Neural progenitor cell (in vitro differentiated cells): ENCODE measurements at regions not wholly inside any gene's neighbourhood (a gene's known extent, or its start where the extent isn't known, plus 50 kb on each side); places are given as distances from the start of the nearest gene placed in this dataset.

Experiments
- DNase-seq: peaks from one replicate; pipeline ENCODE4 v3.0.0-alpha.2; 2016; ENCODE audit warnings: low spot score
- H2AFZ ChIP-seq: fragments of 200-600 bp; sonication (generic); replicated peaks from 2 replicates; pipeline ENCODE4 v1.6.1; 2016; ENCODE audit warnings: antibody characterized with exemption
- H3F3A ChIP-seq: fragments of 200-600 bp; sonication (generic); 2 replicates; pipeline ENCODE4 v1.6.1; 2016; ENCODE audit warnings: antibody characterized with exemption, low read depth
- H3K27ac ChIP-seq: fragments of 200-600 bp; sonication (generic); 2 replicates; pipeline ENCODE4 v1.5.1; 2016; ENCODE audit warnings: mild to moderate bottlenecking
- H3K27me3 ChIP-seq: fragments of 200-600 bp; sonication (generic); 2 replicates; pipeline ENCODE4 v1.6.1; 2016; ENCODE audit warnings: mild to moderate bottlenecking, moderate library complexity
- H3K36me3 ChIP-seq: fragments of 200-600 bp; sonication (generic); 2 replicates; pipeline ENCODE4 v1.5.1; 2016
- H3K4me1 ChIP-seq: fragments of 200-600 bp; sonication (generic); 2 replicates; pipeline ENCODE4 v1.6.1; 2016; ENCODE audit warnings: mixed run types
- H3K4me2 ChIP-seq: fragments of 200-600 bp; sonication (generic); 2 replicates; pipeline ENCODE4 v1.6.1; 2016
- H3K4me3 ChIP-seq: fragments of 200-600 bp; sonication (generic); 2 replicates; pipeline ENCODE4 v1.5.1; 2016
- H3K79me2 ChIP-seq: fragments of 200-600 bp; sonication (generic); 2 replicates; pipeline ENCODE4 v1.6.1; 2016; ENCODE audit warnings: low read depth
- H3K9ac ChIP-seq: fragments of 200-600 bp; sonication (generic); 2 replicates; pipeline ENCODE4 v1.6.1; 2016
- H3K9me3 ChIP-seq: fragments of 200-600 bp; sonication (generic); 2 replicates; pipeline ENCODE4 v1.5.1; 2016; ENCODE audit warnings: low read depth
- H4K20me1 ChIP-seq: fragments of 200-600 bp; sonication (generic); 2 replicates; pipeline ENCODE4 v1.6.1; 2016; ENCODE audit warnings: low read depth
- H3K27ac Mint-ChIP-seq: 3 replicates; pipeline ENCODE4 v1.8.0; 2021; ENCODE audit warnings: mixed read lengths
- H3K27me3 Mint-ChIP-seq: 2 replicates; pipeline ENCODE4 v1.8.0; 2022; ENCODE audit warnings: low read depth, mild to moderate bottlenecking, inconsistent platforms, moderate library complexity, mixed read lengths; ENCODE audit not compliant: insufficient read depth
- H3K36me3 Mint-ChIP-seq: 3 replicates; pipeline ENCODE4 v1.8.0; 2021; ENCODE audit warnings: mixed read lengths
- H3K4me1 Mint-ChIP-seq: 3 replicates; pipeline ENCODE4 v1.8.0; 2021; ENCODE audit warnings: mixed read lengths
- H3K4me3 Mint-ChIP-seq: 3 replicates; pipeline ENCODE4 v1.8.0; 2021; ENCODE audit warnings: mild to moderate bottlenecking, moderate library complexity, mixed read lengths
- H3K9me3 Mint-ChIP-seq: 3 replicates; pipeline ENCODE4 v1.8.0; 2020; ENCODE audit warnings: mixed read lengths
- CTCF ChIP-seq: fragments of 200-600 bp; sonication (generic); IDR thresholded peaks from 2 replicates; pipeline ENCODE4 v1.5.1; 2017; ENCODE audit warnings: antibody characterized with exemption, mild to moderate bottlenecking
- EZH2 ChIP-seq: fragments of 200-600 bp; sonication (generic); IDR thresholded peaks from 2 replicates; pipeline ENCODE4 v1.6.1; 2017; ENCODE audit warnings: antibody characterized with exemption, mild to moderate bottlenecking, moderate library complexity
- EZH2phosphoT487 ChIP-seq: fragments of 200-600 bp; sonication (generic); IDR thresholded peaks from 2 replicates; pipeline ENCODE4 v1.6.1; 2017; ENCODE audit warnings: antibody characterized with exemption

DNA sequence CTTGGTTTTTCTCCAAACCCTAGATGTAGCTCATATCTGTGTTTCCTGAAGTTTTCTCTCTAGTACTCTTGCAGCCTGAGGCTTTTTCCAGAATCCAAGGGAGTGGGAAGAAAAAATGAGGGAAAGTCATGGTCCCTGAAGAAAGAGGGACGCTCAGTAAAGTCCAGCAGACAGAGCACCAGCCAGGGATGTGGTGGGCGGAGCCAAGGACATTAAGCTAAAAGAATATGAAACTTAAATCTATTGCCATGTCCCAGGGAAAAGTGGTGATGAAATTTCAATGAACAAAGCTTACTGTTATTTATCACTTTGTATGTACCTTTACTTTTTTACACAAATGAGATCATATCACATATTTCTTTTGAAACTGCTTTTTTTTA is 430.2 kb downstream of the USP25 start:
- TF ChIP-seq EZH2phosphoT487 (no peak), CTCF (no peak), EZH2 (no peak)
- no peaks in the 10 kb centered on the region for H3K36me3 Mint-ChIP-seq
- no peak overlapping the region for H3K4me3 Mint-ChIP-seq
- no peak for DNase-seq
- H3F3A ChIP-seq = no peaks in the 10 kb centered on the region
- H3K27ac Mint-ChIP-seq = no peak overlapping the region
- no peaks in the 10 kb centered on the region for H3K27me3 Mint-ChIP-seq
- H2AFZ ChIP-seq = peak overlapping the region; percentile 50
- no peak overlapping the region for H3K9ac ChIP-seq
- H3K27ac ChIP-seq = no peak overlapping the region
- H3K9me3 Mint-ChIP-seq = no peaks in the 10 kb centered on the region
- H3K4me3 ChIP-seq = no peak overlapping the region
- H3K4me1 ChIP-seq = peaks cover 6% of the 10 kb centered on the region
- H3K36me3 ChIP-seq = no peaks in the 10 kb centered on the region
- H3K79me2 ChIP-seq = no peaks in the 10 kb centered on the region
- no peaks in the 10 kb centered on the region for H4K20me1 ChIP-seq
- H3K9me3 ChIP-seq = no peaks in the 10 kb centered on the region
- peaks cover 12% of the 10 kb centered on the region for H3K4me1 Mint-ChIP-seq
- no peaks in the 10 kb centered on the region for H3K27me3 ChIP-seq
- no peak overlapping the region for H3K4me2 ChIP-seq

DNA sequence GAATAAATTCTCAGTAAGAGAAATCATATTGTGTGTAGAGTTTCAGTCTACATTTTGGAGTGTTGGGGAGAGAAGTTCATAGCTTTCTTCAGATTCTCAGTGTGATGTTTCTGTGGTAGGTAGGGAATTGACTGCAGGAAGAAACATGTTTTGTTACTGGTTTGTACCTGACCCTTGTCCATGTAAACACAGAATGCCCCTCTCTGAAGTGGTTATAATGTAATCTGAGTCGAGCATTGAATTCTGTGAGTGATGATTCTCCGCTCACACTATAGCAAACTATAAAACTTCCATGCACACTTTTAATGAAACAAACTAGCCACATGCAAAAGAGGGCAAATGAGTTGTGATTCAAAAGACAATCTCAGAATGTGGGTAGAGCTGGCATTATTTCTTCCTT is 433.2 kb downstream of the USP25 start:
- Mint-ChIP-seq H3K27me3 (no peaks in the 10 kb centered on the region), H3K36me3 (no peaks in the 10 kb centered on the region), H3K4me3 (no peak overlapping the region), H3K4me1 (peaks cover 7% of the 10 kb centered on the region), H3K27ac (no peak overlapping the region), H3K9me3 (no peaks in the 10 kb centered on the region)
- DNase-seq = no peak
- no peak overlapping the region for H2AFZ ChIP-seq
- H3K9ac ChIP-seq = no peak overlapping the region
- no peaks in the 10 kb centered on the region for H3K27me3 ChIP-seq
- no peaks in the 10 kb centered on the region for H3K9me3 ChIP-seq
- H3K4me2 ChIP-seq = no peak overlapping the region
- H3K4me1 ChIP-seq = no peaks in the 10 kb centered on the region
- no peak for TF ChIP-seq EZH2
- no peak for TF ChIP-seq EZH2phosphoT487
- no peak for TF ChIP-seq CTCF
- no peaks in the 10 kb centered on the region for H3K36me3 ChIP-seq
- H3F3A ChIP-seq = no peaks in the 10 kb centered on the region
- no peak overlapping the region for H3K27ac ChIP-seq
- H3K4me3 ChIP-seq = no peak overlapping the region
- no peaks in the 10 kb centered on the region for H4K20me1 ChIP-seq
- no peaks in the 10 kb centered on the region for H3K79me2 ChIP-seq

DNA sequence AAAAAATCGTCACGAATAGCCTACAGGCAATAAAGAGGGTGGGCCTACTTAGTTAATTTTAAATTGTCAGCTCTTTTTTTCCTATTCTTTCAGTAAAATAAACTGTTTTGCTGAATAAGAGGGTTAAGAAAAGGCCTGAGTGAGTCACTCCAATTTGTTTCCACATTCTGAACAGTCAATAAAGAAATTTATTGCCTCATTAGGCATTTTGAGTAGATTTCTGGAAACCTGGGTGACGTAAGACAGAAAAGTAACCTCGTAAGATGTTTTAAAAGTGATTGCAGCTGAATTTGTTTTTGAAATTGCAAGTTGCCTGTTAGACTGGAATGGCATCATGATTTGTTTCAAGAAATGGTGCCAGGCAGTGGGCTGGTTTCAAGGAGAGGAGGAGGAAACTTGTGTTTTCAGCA is 439.3 kb downstream of the USP25 start:
- Histone ChIP-seq H3K79me2 (no peaks in the 10 kb centered on the region), H4K20me1 (no peaks in the 10 kb centered on the region), H3K4me3 (no peak overlapping the region), H3K27ac (no peak overlapping the region), H3F3A (no peaks in the 10 kb centered on the region), H2AFZ (peak overlapping the region; percentile 38), H3K27me3 (no peaks in the 10 kb centered on the region), H3K4me1 (no peaks in the 10 kb centered on the region), H3K9me3 (no peaks in the 10 kb centered on the region), H3K9ac (no peak overlapping the region), H3K36me3 (no peaks in the 10 kb centered on the region), H3K4me2 (no peak overlapping the region)
- DNase-seq = no peak
- Mint-ChIP-seq H3K9me3 (peaks cover 6% of the 10 kb centered on the region), H3K4me1 (peaks cover 12% of the 10 kb centered on the region), H3K36me3 (peaks cover 3% of the 10 kb centered on the region), H3K27ac (no peak overlapping the region), H3K27me3 (no peaks in the 10 kb centered on the region), H3K4me3 (no peak overlapping the region)
- no peak for TF ChIP-seq EZH2
- no peak for TF ChIP-seq EZH2phosphoT487
- no peak for TF ChIP-seq CTCF

DNA sequence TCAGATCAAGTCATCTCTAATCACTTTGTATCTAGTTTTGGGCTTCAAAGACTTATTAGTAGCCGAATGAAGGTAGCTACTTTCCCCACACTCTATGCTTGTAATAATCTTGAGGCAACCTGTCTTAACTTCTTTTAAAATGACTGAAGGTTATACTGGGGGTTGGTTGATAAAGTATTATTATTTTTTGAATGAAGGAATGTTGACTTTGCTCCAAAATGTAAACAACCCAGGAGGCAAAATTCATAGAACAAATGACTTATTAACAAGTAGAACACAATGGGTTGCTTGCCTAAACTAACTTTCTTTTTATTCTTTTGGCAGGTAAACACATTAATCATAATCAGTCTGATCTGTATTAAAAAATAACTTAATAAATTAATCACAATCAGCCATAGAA is 440.0 kb downstream of the USP25 start:
- Histone ChIP-seq H3K9ac (no peak overlapping the region), H3F3A (no peaks in the 10 kb centered on the region), H3K4me3 (no peak overlapping the region), H4K20me1 (no peaks in the 10 kb centered on the region), H3K36me3 (no peaks in the 10 kb centered on the region), H3K4me1 (no peaks in the 10 kb centered on the region), H3K9me3 (no peaks in the 10 kb centered on the region), H3K4me2 (no peak overlapping the region), H3K27me3 (no peaks in the 10 kb centered on the region), H3K79me2 (no peaks in the 10 kb centered on the region), H3K27ac (no peak overlapping the region), H2AFZ (peak overlapping the region; percentile 38)
- no peak for TF ChIP-seq EZH2phosphoT487
- TF ChIP-seq EZH2 = no peak
- no peak for TF ChIP-seq CTCF
- DNase-seq = no peak
- H3K9me3 Mint-ChIP-seq = peaks cover 6% of the 10 kb centered on the region
- peaks cover 3% of the 10 kb centered on the region for H3K36me3 Mint-ChIP-seq
- no peak overlapping the region for H3K4me3 Mint-ChIP-seq
- H3K27me3 Mint-ChIP-seq = no peaks in the 10 kb centered on the region
- H3K4me1 Mint-ChIP-seq = peaks cover 12% of the 10 kb centered on the region
- no peak overlapping the region for H3K27ac Mint-ChIP-seq
